ENCODE measurements at regions not wholly inside any gene's neighbourhood (a gene's known extent, or its start where the extent isn't known, plus 50 kb on each side); places are given as distances from the start of the nearest gene placed in this dataset.

- TF ChIP-seq CTCF (IDR thresholded peaks at IDR 0.05) (no peak), POLR2A (IDR thresholded peaks at IDR 0.05) (no peak)
These were observed 278.3 kb downstream of the SOX4 start for GRCh38 chr6:21871831-21872230.
